WTC11 (cell line): ENCODE measurements at regions not wholly inside any gene's neighbourhood (a gene's known extent, or its start where the extent isn't known, plus 50 kb on each side); places are given as distances from the start of the nearest gene placed in this dataset.

Source experiments
- ATAC-seq: fragments of 200-7000 bp; cut with Tn5 transposase; 2 replicates; pipeline ENCODE4 v1.10.0; 2021; ENCODE audit warnings: mild to moderate bottlenecking, moderate library complexity
- CTCF ChIA-PET: fragments of 300-600 bp; sonication (Branson Sonifier 250); formaldehyde crosslinking; loops from one replicate; lab custom pipeline; 2021; ENCODE audit warnings: antibody characterized with exemption; lab: Charles Lee
- POLR2A ChIA-PET: fragments of 350-600 bp; sonication (Branson Sonifier 250); formaldehyde crosslinking; loops from one replicate; lab custom pipeline; 2021; ENCODE audit warnings: antibody characterized with exemption; lab: Charles Lee
- DNase-seq: peaks from one replicate; pipeline ENCODE4 v3.0.0; 2021; ENCODE audit warnings: low spot score
- H3K27ac Mint-ChIP-seq: 2 replicates; pipeline ENCODE4 v1.8.0; 2021; ENCODE audit warnings: mixed read lengths
- H3K27me3 Mint-ChIP-seq: 2 replicates; pipeline ENCODE4 v1.8.0; 2021; ENCODE audit warnings: low read depth, mild to moderate bottlenecking, moderate library complexity, mixed read lengths
- H3K36me3 Mint-ChIP-seq: 2 replicates; pipeline ENCODE4 v1.8.0; 2021; ENCODE audit warnings: mixed read lengths
- H3K4me1 Mint-ChIP-seq: 2 replicates; pipeline ENCODE4 v1.8.0; 2022; ENCODE audit warnings: mixed read lengths
- H3K4me3 Mint-ChIP-seq: 2 replicates; pipeline ENCODE4 v1.8.0; 2021; ENCODE audit warnings: mild to moderate bottlenecking, moderate library complexity, mixed read lengths
- H3K9me3 Mint-ChIP-seq: 2 replicates; pipeline ENCODE4 v1.8.0; 2021; ENCODE audit warnings: mixed read lengths
- ATF1 ChIP-seq: sonication (generic); formaldehyde crosslinking; IDR thresholded peaks from 2 replicates; pipeline ENCODE4 v1.8.1; 2023; ENCODE audit warnings: mild to moderate bottlenecking, moderate library complexity, missing genetic modification reagents
- CREM ChIP-seq: sonication (generic); formaldehyde crosslinking; IDR thresholded peaks from 2 replicates; pipeline ENCODE4 v1.8.1; 2022; ENCODE audit warnings: mild to moderate bottlenecking, missing genetic modification reagents, moderate library complexity
- CTCF ChIP-seq: fragments of 200-600 bp; IDR thresholded peaks from 2 replicates; pipeline ENCODE4 v1.8.0; 2022; ENCODE audit warnings: antibody characterized with exemption
- E2F4 ChIP-seq: sonication (generic); formaldehyde crosslinking; IDR thresholded peaks from 2 replicates; pipeline ENCODE4 v1.8.1; 2022; ENCODE audit warnings: low read depth, mild to moderate bottlenecking, moderate library complexity, missing genetic modification reagents, borderline replicate concordance
- ELF4 ChIP-seq: sonication (generic); formaldehyde crosslinking; IDR thresholded peaks from 2 replicates; pipeline ENCODE4 v1.8.1; 2022; ENCODE audit warnings: low read depth, mild to moderate bottlenecking, moderate library complexity, missing genetic modification reagents
- ESRRA ChIP-seq: sonication (generic); formaldehyde crosslinking; IDR thresholded peaks from 2 replicates; pipeline ENCODE4 v1.8.1; 2022; ENCODE audit warnings: mild to moderate bottlenecking, missing genetic modification reagents, borderline replicate concordance
- ETV6 ChIP-seq: sonication (generic); formaldehyde crosslinking; IDR thresholded peaks from 2 replicates; pipeline ENCODE4 v1.8.1; 2022; ENCODE audit warnings: mild to moderate bottlenecking, missing genetic modification reagents
- GRHL2 ChIP-seq: fragments of 250-450 bp; sonication (Bioruptor Pico); IDR thresholded peaks from 2 replicates; pipeline ENCODE4 v1.8.0; 2022; ENCODE audit warnings: mild to moderate bottlenecking, moderate library complexity; ENCODE audit not compliant: insufficient replicate concordance, severe bottlenecking
- KAT7 ChIP-seq: sonication (generic); formaldehyde crosslinking; IDR thresholded peaks from 2 replicates; pipeline ENCODE4 v1.8.1; 2023; ENCODE audit warnings: missing genetic modification reagents, mild to moderate bottlenecking, borderline replicate concordance
- MXD4 ChIP-seq: fragments of 250-450 bp; sonication (Bioruptor Pico); IDR thresholded peaks from 2 replicates; pipeline ENCODE4 v1.8.0; 2021; ENCODE audit warnings: mild to moderate bottlenecking, moderate library complexity, borderline replicate concordance
- NR3C1 ChIP-seq: sonication (generic); formaldehyde crosslinking; conservative IDR thresholded peaks from 2 replicates; pipeline ENCODE4 v1.8.1; 2023; ENCODE audit warnings: low read depth, mild to moderate bottlenecking, missing genetic modification reagents
- OVOL2 ChIP-seq: fragments of 250-450 bp; sonication (Bioruptor Pico); IDR thresholded peaks from 2 replicates; pipeline ENCODE4 v1.9.0; 2021; ENCODE audit warnings: mild to moderate bottlenecking, borderline replicate concordance
- SMAD3 ChIP-seq: sonication (generic); formaldehyde crosslinking; IDR thresholded peaks from 2 replicates; pipeline ENCODE4 v1.8.0; 2022; ENCODE audit warnings: missing genetic modification reagents, mild to moderate bottlenecking, borderline replicate concordance
- SP1 ChIP-seq: sonication (generic); formaldehyde crosslinking; conservative IDR thresholded peaks from 2 replicates; pipeline ENCODE4 v1.8.1; 2022; ENCODE audit warnings: missing genetic modification reagents
- TEAD1 ChIP-seq: sonication (generic); formaldehyde crosslinking; IDR thresholded peaks from 2 replicates; pipeline ENCODE4 v1.8.0; 2022; ENCODE audit warnings: mild to moderate bottlenecking, missing genetic modification reagents
- TEAD4 ChIP-seq: sonication (generic); formaldehyde crosslinking; IDR thresholded peaks from 2 replicates; pipeline ENCODE4 v1.8.0; 2022; ENCODE audit warnings: mild to moderate bottlenecking, missing genetic modification reagents
- USF1 ChIP-seq: sonication (generic); formaldehyde crosslinking; IDR thresholded peaks from 2 replicates; pipeline ENCODE4 v1.8.0; 2022; ENCODE audit warnings: mild to moderate bottlenecking, missing genetic modification reagents
- ZNF219 ChIP-seq: sonication (generic); formaldehyde crosslinking; IDR thresholded peaks from 2 replicates; pipeline ENCODE4 v1.8.0; 2023; ENCODE audit warnings: missing genetic modification reagents, mild to moderate bottlenecking, borderline replicate concordance
- ZNF317 ChIP-seq: sonication (generic); formaldehyde crosslinking; IDR thresholded peaks from 2 replicates; pipeline ENCODE4 v1.8.1; 2023; ENCODE audit warnings: low read depth, mild to moderate bottlenecking, moderate library complexity, missing genetic modification reagents, borderline replicate concordance
- ZNF396 ChIP-seq: fragments of 250-450 bp; sonication (Bioruptor Pico); IDR thresholded peaks from 2 replicates; pipeline ENCODE4 v1.8.0; 2021; ENCODE audit warnings: mild to moderate bottlenecking, moderate library complexity, borderline replicate concordance
- TF ChIP-seq, protein P1 (sequence below): sonication (generic); formaldehyde crosslinking; IDR thresholded peaks from 2 replicates; pipeline ENCODE4 v1.8.0; 2022; ENCODE audit warnings: mild to moderate bottlenecking, missing genetic modification reagents
- TF ChIP-seq, protein P2 (sequence below): sonication (generic); formaldehyde crosslinking; conservative IDR thresholded peaks from 2 replicates; pipeline ENCODE4 v1.8.1; 2023; ENCODE audit warnings: mild to moderate bottlenecking, low read depth, missing genetic modification reagents, moderate library complexity
- TF ChIP-seq, protein P3 (sequence below): sonication (generic); formaldehyde crosslinking; IDR thresholded peaks from 2 replicates; pipeline ENCODE4 v1.8.1; 2023; ENCODE audit warnings: mild to moderate bottlenecking, missing genetic modification reagents, moderate library complexity

DNA sequence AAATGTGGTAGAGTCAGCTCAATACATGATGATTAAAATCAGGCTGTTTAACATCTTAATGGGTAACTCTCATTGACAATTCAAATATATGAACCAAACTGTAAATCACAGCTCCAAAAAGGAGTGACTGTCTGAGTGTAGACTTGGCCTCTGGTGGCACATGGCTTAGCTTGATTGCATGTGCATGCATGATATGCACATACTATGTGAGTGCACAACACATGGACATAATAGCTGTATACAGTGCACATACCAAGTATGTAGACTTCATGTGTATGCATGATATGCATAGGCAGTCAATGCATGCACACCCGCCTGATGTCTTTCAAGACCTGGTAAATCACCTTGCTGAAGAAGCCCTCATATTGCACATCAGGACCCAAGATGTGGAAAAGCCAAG is 252.0 kb upstream of the SOX11 start (continued):
- TF ChIP-seq SMAD3 (CRISPR knock-in tag) (no peak), MXD4 (CRISPR knock-in tag) (no peak), ESRRA (CRISPR knock-in tag) (no peak), USF1 (CRISPR knock-in tag) (no peak), GRHL2 (no peak), KAT7 (CRISPR knock-in tag) (no peak), TEAD1 (CRISPR knock-in tag) (no peak), CREM (CRISPR knock-in tag) (no peak), ATF1 (CRISPR knock-in tag) (no peak), ZNF219 (CRISPR knock-in tag) (no peak)
- TF ChIP-seq, all 79 proteins: peak for 0

DNA sequence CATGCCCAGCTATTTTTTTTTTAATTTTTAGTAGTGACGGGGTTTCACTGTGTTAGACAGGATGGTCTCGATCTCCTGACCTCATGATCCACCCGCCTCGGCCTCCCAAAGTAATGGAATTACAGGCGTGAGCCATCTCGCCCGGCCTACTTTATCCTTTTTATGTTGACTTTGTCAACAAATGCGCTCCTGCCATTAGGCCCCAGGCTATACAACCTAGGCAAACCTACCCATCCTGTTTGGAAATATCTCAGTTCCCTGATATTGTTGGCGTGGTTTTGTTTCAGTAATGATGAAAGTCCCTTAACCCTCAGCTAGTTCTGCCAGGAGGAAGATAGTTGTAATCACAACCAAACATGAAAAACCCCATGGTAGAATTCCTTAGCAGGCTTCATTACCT is 249.4 kb upstream of the SOX11 start:
- Mint-ChIP-seq H3K27me3 (peaks cover 11% of the 10 kb centered on the region; the same call in 1 of the 2 replicates), H3K4me3 (no peak overlapping the region), H3K9me3 (peaks cover 87% of the 10 kb centered on the region), H3K36me3 (peaks cover 73% of the 10 kb centered on the region), H3K4me1 (no peaks in the 10 kb centered on the region), H3K27ac (no peak overlapping the region)
- POLR2A ChIA-PET: no interaction called here
- CTCF ChIA-PET: interaction anchor here (0.6 kb wide), 1 partner anchor 493 kb away, joined by 3 read pairs; no protein-coding TSS in a partner anchor
- ATAC-seq: no peak
- DNase-seq: no peak
- TF ChIP-seq ELF4 (CRISPR knock-in tag) (no peak), OVOL2 (no peak), ZNF396 (CRISPR knock-in tag) (no peak), NR3C1 (no peak), TEAD4 (CRISPR knock-in tag) (no peak), ETV6 (CRISPR knock-in tag) (no peak), SP1 (CRISPR knock-in tag) (no peak), CTCF (no peak), ZNF317 (no peak), E2F4 (CRISPR knock-in tag) (no peak)
- TF ChIP-seq, protein P1, sequence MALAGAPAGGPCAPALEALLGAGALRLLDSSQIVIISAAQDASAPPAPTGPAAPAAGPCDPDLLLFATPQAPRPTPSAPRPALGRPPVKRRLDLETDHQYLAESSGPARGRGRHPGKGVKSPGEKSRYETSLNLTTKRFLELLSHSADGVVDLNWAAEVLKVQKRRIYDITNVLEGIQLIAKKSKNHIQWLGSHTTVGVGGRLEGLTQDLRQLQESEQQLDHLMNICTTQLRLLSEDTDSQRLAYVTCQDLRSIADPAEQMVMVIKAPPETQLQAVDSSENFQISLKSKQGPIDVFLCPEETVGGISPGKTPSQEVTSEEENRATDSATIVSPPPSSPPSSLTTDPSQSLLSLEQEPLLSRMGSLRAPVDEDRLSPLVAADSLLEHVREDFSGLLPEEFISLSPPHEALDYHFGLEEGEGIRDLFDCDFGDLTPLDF (CRISPR knock-in tag): no peak
- TF ChIP-seq, protein P2, sequence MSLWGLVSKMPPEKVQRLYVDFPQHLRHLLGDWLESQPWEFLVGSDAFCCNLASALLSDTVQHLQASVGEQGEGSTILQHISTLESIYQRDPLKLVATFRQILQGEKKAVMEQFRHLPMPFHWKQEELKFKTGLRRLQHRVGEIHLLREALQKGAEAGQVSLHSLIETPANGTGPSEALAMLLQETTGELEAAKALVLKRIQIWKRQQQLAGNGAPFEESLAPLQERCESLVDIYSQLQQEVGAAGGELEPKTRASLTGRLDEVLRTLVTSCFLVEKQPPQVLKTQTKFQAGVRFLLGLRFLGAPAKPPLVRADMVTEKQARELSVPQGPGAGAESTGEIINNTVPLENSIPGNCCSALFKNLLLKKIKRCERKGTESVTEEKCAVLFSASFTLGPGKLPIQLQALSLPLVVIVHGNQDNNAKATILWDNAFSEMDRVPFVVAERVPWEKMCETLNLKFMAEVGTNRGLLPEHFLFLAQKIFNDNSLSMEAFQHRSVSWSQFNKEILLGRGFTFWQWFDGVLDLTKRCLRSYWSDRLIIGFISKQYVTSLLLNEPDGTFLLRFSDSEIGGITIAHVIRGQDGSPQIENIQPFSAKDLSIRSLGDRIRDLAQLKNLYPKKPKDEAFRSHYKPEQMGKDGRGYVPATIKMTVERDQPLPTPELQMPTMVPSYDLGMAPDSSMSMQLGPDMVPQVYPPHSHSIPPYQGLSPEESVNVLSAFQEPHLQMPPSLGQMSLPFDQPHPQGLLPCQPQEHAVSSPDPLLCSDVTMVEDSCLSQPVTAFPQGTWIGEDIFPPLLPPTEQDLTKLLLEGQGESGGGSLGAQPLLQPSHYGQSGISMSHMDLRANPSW (CRISPR knock-in tag): no peak
- TF ChIP-seq, protein P3, sequence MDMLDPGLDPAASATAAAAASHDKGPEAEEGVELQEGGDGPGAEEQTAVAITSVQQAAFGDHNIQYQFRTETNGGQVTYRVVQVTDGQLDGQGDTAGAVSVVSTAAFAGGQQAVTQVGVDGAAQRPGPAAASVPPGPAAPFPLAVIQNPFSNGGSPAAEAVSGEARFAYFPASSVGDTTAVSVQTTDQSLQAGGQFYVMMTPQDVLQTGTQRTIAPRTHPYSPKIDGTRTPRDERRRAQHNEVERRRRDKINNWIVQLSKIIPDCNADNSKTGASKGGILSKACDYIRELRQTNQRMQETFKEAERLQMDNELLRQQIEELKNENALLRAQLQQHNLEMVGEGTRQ: no peak
- TF ChIP-seq, all 79 proteins: peak for 0
